ENCODE measurements at regions not wholly inside any gene's neighbourhood (a gene's known extent, or its start where the extent isn't known, plus 50 kb on each side); places are given as distances from the start of the nearest gene placed in this dataset.
"Not testable (repeated sequence)": the region's sequence is repeated elsewhere in the genome, so short reads cannot be mapped to it uniquely, and the experiment has no call there.

GRCh38 chr1:164433818-164434170 lies 125.2 kb upstream of the PBX1 start:
- no peak for DNase-seq (ENCODE audit: low read depth)

DNA sequence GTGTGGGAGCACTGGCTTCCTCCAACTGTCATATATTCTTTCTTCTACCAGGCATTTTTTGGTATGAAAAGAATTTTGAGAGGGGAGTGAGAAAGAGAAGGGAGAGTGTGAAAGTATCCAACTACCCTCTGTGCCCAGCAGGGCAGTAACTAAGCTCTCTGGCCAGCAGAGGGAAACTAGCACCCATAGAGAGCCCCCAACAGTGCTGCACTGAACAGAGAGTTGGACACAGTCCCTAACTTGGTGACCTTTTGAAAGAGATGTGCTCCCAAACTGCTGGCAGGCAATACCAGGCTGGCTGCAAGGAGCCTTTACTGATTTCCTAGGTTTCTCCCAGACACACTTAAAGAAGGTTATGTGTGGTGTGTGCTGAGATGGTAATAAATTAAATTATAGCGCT lies 118.8 kb upstream of the PBX1 start:
- DNase-seq (ENCODE audit: low read depth) = no peak

DNA sequence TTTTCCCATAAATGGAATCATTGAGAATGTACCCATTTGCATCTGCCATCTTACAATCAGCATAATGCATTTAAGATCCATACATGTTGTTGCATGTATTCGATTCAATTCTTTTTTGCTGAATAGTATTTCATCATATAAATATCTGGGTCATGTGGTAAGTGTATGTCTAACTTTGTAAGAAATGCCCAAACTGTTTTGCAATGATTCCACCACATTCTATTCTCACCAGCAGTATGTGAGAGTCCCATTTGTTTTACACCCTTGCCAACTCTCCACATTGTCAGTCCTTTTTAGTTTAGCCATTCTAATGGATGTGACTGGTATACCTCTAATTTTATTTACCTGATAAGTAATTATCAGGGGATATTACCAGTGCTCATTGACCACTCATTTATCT lies 115.8 kb upstream of the PBX1 start:
- DNase-seq (ENCODE audit: low read depth) = no peak

DNA sequence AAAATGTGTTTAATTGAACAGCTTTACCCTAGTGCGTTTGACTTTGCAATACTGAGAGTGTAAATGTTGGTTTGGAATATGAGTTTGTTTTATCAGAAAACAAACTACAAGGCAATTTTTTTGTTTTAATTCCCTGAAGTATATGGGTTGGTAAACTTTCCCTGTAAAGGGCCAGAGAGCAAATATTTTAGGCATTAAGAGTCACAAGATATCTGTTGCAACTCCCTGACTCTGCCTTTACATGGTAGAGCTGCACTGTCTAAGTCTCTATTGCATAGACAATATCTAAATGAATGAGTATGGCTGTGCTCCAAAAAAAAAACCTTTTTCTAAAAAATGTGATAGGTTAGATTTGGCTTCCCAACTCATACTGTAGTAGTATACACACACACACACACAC lies 115.1 kb upstream of the PBX1 start:
- DNase-seq (ENCODE audit: low read depth) = no peak

DNA sequence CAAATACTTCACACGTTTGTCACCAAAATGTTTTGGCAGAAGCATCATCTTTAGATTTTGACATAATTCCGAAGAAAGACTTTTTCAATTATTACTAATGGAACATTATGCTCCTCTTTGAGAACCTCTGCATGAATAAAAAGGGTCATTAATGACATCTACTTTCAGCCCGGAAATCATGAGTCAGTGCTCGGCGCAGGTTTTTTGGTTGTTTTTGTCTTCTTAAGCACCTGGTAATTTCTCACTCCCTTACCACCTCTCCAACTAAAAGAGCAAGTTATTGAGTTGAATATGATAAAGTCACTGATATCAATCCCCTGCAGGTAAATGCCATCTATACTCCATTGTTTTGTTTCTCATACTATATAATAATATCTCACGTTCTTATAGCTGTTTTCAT lies 113.0 kb upstream of the PBX1 start:
- no peak for DNase-seq (ENCODE audit: low read depth)

DNA sequence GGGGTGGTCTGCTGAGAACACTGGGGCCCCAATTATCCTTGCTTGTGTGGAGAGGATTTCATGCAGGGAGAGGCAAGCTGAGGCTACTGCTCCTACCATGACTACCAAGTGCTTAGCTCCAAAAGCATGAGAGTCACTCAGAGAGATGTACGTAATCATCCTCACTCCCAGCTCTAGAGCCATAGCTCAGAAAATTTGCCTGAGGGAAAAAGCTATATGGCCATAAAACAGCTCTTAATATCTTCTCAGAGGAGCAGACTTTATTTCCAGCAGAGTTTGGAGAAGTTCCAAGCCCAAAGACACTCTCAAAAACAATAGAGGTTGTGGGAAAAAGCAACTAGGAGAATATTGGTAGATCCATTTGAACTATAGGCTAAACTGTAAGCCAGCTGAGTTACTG lies 106.4 kb upstream of the PBX1 start:
- DNase-seq (ENCODE audit: low read depth) = no peak

DNA sequence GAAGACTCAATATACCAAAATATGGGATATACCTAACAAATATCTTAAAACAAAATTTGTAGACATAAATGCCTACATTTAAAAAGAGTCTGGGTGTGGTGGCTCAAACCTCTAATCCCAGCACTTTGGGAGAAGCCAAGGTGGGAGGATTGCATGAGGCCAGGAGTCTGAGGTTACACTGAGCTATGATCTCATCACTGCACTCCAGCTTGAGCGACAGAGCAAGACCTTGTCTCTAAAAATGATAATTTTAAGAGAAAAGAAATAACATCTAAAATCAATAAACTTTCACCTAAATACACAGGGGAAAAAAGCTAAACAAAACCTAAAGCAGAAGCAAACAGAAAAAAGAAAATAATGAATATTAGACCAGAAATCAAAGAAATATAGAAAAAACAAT lies 102.7 kb upstream of the PBX1 start:
- no peak for DNase-seq (ENCODE audit: low read depth)

- DNase-seq (ENCODE audit: low read depth) = not testable (repeated sequence)
Measured at GRCh38 chr1:164459176-164459575, 99.8 kb upstream of the PBX1 start.

- DNase-seq (ENCODE audit: low read depth) = no peak
Measured at GRCh38 chr1:164466001-164466421, 93.0 kb upstream of the PBX1 start.

GRCh38 chr1:164466429-164466828 lies 92.6 kb upstream of the PBX1 start:
- no peak for DNase-seq (ENCODE audit: low read depth)

GRCh38 chr1:164470996-164471395 lies 88.0 kb upstream of the PBX1 start:
- DNase-seq (ENCODE audit: low read depth) = no peak

DNA sequence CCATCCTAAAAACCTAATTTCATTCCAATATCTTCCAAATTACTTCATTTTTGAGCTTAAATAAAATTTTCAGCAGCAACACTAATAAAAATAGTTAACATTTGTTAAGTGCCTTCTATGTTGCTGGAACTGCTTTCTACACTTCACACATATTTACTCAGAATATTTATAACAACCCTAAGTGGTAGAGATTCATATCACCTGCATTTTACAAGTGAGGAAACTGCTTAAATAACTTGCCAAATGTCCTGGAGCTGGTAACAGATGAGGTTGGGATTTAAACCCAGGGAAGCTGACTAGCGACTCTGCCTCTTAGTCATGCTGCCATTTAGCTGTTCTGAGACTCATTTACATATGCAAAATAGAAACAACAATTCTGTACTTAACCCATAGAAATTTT lies 86.1 kb upstream of the PBX1 start:
- DNase-seq (ENCODE audit: low read depth) = no peak

- no peak for DNase-seq (ENCODE audit: low read depth)
Measured at GRCh38 chr1:164473544-164473943, 85.4 kb upstream of the PBX1 start.

GRCh38 chr1:164475834-164476233 lies 83.2 kb upstream of the PBX1 start:
- DNase-seq (ENCODE audit: low read depth) = no peak

DNA sequence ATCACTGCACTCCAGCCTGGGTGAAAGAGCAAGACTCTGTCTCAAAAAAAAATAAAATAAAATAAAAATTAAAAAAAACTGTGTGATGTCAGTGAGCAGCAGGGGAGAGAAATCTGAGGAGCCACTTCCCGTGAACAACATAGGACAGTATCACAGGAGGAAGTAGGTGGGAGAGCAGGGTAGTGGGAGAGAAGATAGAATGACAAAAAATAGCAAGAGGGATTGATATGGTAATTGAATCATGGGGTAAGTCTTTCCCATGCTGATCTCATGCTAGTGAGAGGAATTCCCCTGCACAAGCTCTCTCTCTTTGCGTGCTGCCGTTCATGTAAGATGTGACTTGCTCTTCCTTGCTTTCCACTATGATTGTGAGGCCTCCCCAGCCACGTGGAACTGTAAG lies 81.6 kb upstream of the PBX1 start:
- DNase-seq (ENCODE audit: low read depth) = no peak

GRCh38 chr1:164479242-164479641 lies 79.7 kb upstream of the PBX1 start:
- DNase-seq (ENCODE audit: low read depth) = no peak

- DNase-seq (ENCODE audit: low read depth) = no peak
Measured at GRCh38 chr1:164480285-164480907, 78.6 kb upstream of the PBX1 start.

DNA sequence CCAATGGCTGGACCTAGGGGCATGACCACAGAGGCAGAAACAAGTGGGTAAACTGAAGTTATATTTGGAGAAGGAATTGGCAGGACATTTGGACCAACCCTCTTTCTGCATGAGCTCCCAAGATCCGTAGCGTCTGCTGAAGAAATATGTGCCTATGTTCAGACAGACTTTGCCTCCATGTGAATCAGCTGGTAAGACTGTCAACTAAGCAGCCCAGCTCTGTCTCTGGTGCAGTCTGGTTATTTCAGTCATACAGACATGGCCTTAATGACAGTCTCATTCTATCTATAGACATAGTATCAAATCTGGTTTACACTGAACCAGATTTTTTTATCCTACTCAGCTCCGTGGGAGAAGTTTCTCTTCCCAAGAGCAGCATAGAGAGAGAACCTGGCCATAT lies 63.1 kb upstream of the PBX1 start:
- DNase-seq (ENCODE audit: low read depth) = no peak

DNA sequence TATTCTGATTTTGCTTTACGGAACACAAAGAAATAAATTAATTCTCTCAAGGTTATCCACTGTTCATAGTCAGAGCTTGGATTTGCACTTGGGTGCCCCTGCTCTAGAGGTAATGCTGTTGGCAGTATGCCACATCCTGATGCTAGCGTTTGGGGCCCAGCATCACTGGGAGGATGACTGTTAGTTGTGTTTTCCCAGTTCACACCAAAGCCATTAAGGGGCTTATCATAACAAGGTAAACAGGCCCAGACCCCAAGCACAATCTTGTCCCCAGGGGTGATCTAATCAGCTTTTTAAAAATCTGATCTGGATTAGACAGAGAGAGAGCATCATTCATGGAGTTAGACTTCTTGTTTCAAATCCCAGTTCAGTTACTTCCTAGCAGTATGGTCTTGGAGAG lies 60.2 kb upstream of the PBX1 start:
- DNase-seq (ENCODE audit: low read depth) = no peak

DNA sequence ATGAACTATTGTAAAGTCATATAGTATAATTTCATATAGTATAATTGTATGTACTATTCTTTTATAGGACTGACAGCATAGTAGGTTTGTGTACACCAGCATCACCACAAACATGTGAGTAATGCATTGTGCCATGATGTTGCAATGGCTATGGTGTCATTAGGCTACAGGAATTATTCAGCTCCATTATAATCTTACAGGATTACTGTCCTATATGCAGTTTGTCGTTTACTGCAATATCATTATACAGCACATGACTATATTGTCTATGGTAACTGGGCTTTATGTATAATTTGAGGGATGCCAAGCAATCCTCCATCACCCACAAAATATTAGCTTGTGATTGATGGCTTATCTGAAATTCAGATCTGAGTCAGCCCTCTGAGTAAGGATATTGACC lies 54.2 kb upstream of the PBX1 start:
- peak; percentile 5 for DNase-seq (ENCODE audit: low read depth)
